Left kidney (tissue), 1 donor: ENCODE measurements at regions not wholly inside any gene's neighbourhood (a gene's known extent, or its start where the extent isn't known, plus 50 kb on each side); places are given as distances from the start of the nearest gene placed in this dataset.
"Not testable (repeated sequence)": the region's sequence is repeated elsewhere in the genome, so short reads cannot be mapped to it uniquely, and the experiment has no call there.

Experiments used
- DNase-seq: peaks from one replicate; pipeline ENCODE4 v3.0.0-alpha.2; 2013

DNA sequence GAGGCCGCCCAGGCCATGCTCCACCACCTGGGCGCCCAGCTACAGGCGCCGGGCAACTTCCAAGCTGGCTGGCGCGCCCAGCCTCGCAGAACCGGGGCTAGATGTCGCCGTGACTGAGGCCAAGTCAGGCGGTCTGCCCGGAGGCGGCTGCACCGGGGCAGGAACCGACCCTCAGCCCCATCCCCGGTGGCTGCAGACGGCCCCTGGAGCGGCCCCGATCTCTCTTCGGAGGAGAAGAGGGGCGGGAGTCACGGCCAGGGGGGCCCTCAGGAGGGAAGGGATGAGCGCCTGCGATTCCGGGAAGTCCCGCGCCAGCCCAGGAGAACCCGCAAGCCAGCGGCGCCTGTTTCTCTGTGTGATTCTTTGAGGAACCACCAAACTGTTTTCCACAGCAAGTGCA, 671.3 kb upstream of the DEFB115 start:
- DNase-seq, result not testable (repeated sequence)

GRCh38 chr20:30593572-30593971, 663.9 kb upstream of the DEFB115 start:
- no peak for DNase-seq

DNA sequence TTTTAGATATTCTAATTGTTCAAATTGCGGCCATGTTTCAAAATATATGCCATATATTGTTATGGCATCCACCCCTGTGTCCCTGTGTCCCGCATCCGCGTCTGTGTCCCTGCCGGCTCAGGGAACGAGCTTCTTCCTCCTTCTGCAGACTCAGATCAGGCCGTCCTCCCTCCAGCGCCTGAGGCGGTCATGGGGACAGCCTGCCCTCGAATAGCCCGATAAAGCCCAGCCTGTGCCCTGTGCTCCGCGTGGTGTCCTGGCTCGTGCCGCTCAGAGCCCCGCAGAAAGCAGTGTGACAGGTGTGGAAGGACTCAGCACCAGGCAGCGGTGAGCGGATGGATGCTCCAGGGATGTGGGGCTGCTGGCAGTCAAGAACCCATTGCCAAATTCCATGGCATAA, 663.4 kb upstream of the DEFB115 start:
- DNase-seq, result no peak

GRCh38 chr20:30595698-30596097, 661.8 kb upstream of the DEFB115 start:
- no peak for DNase-seq

GRCh38 chr20:30597429-30597828, 660.0 kb upstream of the DEFB115 start:
- not testable (repeated sequence) for DNase-seq

GRCh38 chr20:30598460-30599230, 658.8 kb upstream of the DEFB115 start:
- DNase-seq, result no peak

GRCh38 chr20:30599990-30600389, 657.5 kb upstream of the DEFB115 start:
- no peak for DNase-seq

DNA sequence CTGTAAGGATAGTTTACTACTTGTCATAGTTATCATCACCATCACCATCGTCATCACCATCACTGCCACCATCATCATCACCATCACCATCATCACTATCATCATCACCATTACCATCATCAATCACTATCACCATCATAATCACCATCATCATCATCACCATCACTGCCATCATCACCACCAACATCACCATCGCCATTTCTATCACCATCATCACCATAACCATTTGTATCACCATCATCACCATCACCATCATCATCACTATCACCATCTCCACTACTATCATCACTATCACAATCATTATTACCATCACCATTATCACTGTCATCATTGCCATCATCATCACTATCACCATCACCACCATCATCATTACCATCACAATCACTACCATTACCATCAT, 655.5 kb upstream of the DEFB115 start:
- DNase-seq, result no peak

- no peak for DNase-seq
Observed at GRCh38 chr20:30602424-30602823, 655.0 kb upstream of the DEFB115 start.

GRCh38 chr20:30606990-30607389, 650.5 kb upstream of the DEFB115 start:
- no peak for DNase-seq

DNA sequence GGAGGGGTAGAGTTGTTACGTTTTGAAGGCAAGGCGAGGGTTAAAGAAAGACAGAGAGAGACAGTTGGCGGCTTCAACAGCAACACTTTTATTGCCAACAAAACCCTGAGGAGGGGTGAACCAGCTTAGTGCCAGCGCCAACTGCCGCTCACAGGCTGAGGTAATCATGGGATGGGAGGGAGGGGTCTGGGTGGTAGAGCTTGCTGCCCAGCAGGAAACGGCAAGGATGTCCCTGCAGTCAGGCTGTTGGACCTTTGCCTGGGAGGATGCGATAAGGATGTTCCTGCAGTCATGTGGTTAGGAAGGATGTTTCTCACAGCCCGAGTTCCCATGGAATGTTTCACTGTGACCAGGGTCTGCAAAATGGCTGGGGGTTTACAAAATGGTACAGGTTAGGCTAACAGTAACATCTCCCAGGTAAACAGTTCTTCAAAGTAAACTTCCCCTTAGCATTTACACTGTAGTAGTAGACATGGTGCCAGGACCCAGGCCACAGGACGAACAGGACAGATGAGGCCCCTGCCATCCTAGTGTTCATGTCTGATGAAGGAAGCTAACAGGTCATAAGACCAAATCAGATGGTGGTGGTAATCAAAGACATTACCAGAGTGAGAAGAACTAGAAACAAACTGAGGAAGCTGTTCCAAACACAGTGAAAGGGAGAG, 647.3 kb upstream of the DEFB115 start:
- DNase-seq, result no peak

DNA sequence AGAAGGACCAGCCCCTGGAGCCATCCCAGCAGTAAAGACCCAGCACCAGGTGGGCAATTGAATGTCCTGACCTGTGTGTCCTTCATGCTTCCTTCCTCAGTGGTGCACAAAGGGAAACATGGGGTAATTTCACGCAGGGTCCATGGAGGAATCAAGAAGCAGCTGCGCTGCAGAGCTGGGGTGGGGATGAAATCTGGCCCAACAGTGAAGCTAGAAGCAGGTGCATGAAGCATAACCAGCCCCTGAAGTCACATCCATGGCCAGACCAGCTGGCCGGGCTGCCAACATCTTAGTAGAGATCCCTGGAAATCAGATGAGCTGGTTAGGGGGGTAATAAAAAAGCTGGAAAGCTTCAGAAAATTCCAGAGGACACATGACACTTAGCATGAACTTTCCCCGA, 646.7 kb upstream of the DEFB115 start:
- DNase-seq, result no peak

GRCh38 chr20:30611239-30611984, 646.1 kb upstream of the DEFB115 start:
- DNase-seq, result no peak

DNA sequence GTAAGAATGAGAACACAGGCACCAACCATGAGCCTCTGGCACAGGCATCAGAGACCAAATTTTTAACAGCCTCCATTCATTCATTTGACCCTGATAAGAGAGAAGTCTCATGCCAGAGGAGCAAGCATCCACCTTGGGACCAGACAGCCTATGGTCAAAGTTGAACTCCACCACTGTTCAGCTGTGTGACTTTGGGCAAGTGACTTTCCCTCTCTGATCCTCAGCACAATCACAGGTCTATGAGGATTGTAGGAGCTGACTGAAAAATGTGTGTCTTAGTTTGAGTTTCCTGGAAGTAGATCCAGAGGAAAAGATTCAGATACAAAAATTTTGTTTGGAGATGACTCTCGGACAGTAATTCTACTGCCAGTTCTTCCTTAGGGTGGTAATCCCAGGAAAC, 645.1 kb upstream of the DEFB115 start:
- no peak for DNase-seq

DNA sequence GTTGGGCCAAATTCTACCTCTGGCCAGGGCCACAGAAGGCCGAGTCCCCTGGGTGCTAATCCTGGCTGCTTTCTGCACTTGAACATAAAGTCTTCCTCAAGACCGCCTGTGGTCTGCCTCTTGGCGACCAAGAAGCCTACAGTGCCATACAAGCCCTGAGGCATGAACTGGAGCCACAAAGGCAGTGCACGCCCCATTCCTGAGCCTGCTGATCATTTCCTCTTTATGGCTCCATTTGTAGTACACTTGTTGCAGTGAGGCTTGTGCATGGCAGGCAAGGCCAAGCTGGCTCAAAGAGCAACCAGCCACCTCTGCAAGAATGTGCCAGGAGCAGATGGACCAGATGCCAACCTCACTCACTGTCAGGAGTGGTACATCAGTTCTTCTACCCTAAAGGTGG, 636.1 kb upstream of the DEFB115 start:
- not testable (repeated sequence) for DNase-seq

GRCh38 chr20:30624310-30624709, 633.2 kb upstream of the DEFB115 start:
- not testable (repeated sequence) for DNase-seq

GRCh38 chr20:30629376-30629775, 628.1 kb upstream of the DEFB115 start:
- DNase-seq, result not testable (repeated sequence)

DNA sequence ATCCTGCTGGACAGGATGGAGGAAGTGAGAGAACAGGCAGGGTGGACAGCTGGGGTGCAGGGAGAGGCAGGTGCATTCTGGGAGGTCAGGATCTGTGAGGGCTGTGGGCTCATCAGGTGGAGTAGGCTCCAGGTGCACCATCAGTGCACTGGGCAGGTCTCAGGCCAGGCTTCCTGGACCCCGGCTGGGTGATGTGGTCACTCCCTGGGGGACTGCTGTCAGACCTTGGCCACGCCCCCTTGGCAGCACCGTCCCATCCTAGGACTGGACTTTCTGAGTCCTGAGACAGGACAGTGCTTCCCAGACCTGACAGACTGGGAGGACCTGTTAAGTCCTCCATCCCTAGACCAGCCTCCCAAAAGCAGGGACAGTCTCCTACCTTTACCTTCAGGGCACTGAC, 626.7 kb upstream of the DEFB115 start:
- DNase-seq, result no peak

- not testable (repeated sequence) for DNase-seq
Observed at GRCh38 chr20:30631261-30631789, 626.1 kb upstream of the DEFB115 start.

GRCh38 chr20:30632773-30633172, 624.7 kb upstream of the DEFB115 start:
- not testable (repeated sequence) for DNase-seq

- not testable (repeated sequence) for DNase-seq
Observed at GRCh38 chr20:30641522-30641921, 615.9 kb upstream of the DEFB115 start.

DNA sequence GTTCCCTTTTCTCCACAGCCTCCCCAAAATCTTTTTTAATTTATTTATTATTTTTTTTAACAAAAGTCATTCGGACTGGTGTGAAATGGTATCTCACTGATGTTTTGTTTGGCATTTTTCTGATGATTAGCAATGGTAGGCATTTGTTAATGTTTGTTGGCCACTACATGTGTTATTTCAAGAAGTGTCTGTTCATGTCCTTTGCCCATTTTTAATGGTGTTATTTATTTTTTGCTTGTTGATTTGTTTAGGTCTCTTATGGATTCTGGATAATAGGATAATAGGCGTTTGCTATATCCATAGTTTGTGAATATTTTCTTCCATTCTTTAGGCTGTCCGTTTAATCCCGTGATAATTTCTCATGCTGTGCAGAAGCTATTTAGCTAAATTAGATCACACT, 596.5 kb upstream of the DEFB115 start:
- DNase-seq, result not testable (repeated sequence)

GRCh38 chr20:30668418-30668817, 589.0 kb upstream of the DEFB115 start:
- DNase-seq, result not testable (repeated sequence)
